Upper lobe of left lung (tissue), 4 donors: ENCODE measurements at regions not wholly inside any gene's neighbourhood (a gene's known extent, or its start where the extent isn't known, plus 50 kb on each side); places are given as distances from the start of the nearest gene placed in this dataset.

Experiments used
- CTCF ChIP-seq, 6 experiments: fragments of 450-650 bp in 4 of 6; fragments of 200-600 bp in 2 of 6; sonication (generic) in 2 of 6; IDR thresholded peaks; one replicate each; pipeline ENCODE4 v1.5.1; 2016 to 2019; ENCODE audit warnings: antibody characterized with exemption in 6 of 6
- POLR2A ChIP-seq, 4 donors: fragments of 450-650 bp; IDR thresholded peaks; one replicate each; pipeline ENCODE4 v1.5.1; 2016 to 2017; ENCODE audit warnings: antibody characterized with exemption in 4 of 4, mild to moderate bottlenecking in 2 of 4
- POLR2AphosphoS5 ChIP-seq, 2 donors: sonication (generic); formaldehyde crosslinking; IDR thresholded peaks; one replicate each; pipeline ENCODE4 v1.5.1; 2017; ENCODE audit warnings: antibody characterized with exemption in 2 of 2

DNA sequence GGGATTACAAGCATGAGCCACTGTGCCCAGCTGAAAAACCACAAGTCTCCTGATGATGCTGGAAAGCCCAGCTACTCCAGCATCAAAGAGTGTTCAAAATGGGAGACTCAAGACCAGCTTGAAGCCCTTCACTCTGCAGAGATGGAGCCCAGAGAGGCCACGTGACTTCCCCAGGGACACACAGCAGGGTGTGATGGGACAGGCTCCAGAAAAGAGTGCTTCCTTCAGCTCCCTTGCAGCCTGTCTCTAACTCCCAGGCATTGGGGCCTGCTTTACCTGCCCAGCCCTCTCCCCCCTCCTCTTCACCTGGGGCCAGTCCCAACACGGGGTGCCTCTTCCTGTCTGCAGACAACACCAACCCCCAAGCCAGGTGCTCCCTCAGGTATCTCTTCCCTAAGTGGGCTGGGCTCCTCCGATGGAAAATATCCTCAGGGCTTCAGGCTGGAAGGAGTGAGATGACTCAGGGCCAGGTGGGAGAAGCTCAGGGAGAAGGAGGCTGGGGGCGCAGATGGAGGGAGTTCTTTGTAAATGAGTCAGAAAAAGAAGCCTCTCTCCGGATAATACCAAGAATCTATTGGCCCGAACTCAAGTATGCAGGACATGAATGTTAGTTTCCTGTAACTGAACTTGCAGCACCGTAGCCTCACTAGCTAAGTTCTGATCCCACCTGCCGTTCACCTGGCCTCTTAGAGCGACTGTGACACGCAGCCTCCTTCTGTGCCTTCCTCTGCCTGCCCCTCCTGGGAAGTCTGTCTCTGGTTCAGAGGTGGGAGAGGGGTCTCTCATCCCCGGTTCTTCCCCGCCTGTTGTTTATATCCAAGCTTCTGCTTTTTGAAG, 326.6 kb downstream of the MN1 start:
- TF ChIP-seq POLR2AphosphoS5 (IDR thresholded peaks at IDR 0.05) (no peak), POLR2A (IDR thresholded peaks at IDR 0.05) (no peak), CTCF (IDR thresholded peaks at IDR 0.05) (no peak)
